Kidney epithelial cell (primary cell): ENCODE measurements at regions not wholly inside any gene's neighbourhood (a gene's known extent, or its start where the extent isn't known, plus 50 kb on each side); places are given as distances from the start of the nearest gene placed in this dataset.

Experiments
- DNase-seq: peaks from one replicate; pipeline ENCODE4 v3.0.0-alpha.2; 2010; ENCODE audit warnings: low read depth
- H3K27me3 ChIP-seq: 2 replicates; pipeline ENCODE4 v1.6.0; 2011; ENCODE audit warnings: low read length; ENCODE audit not compliant: control insufficient read depth, insufficient read depth
- H3K36me3 ChIP-seq: 2 replicates; pipeline ENCODE4 v1.5.1; 2011; ENCODE audit warnings: low read length; ENCODE audit not compliant: control insufficient read depth, insufficient read depth
- H3K4me3 ChIP-seq: 2 replicates; pipeline ENCODE4 v1.5.1; 2011; ENCODE audit warnings: low read depth, mild to moderate bottlenecking, control low read depth, low read length
- TF ChIP-seq, protein P1 (sequence below): IDR thresholded peaks from 2 replicates; pipeline ENCODE4 v1.5.1; 2011; ENCODE audit warnings: mild to moderate bottlenecking, moderate library complexity, low read length, control low read depth, inconsistent platforms; ENCODE audit not compliant: insufficient read depth, poor library complexity, severe bottlenecking

GRCh38 chr14:97499790-97500481, 702.8 kb downstream of the VRK1 start:
- TF ChIP-seq, protein P1, sequence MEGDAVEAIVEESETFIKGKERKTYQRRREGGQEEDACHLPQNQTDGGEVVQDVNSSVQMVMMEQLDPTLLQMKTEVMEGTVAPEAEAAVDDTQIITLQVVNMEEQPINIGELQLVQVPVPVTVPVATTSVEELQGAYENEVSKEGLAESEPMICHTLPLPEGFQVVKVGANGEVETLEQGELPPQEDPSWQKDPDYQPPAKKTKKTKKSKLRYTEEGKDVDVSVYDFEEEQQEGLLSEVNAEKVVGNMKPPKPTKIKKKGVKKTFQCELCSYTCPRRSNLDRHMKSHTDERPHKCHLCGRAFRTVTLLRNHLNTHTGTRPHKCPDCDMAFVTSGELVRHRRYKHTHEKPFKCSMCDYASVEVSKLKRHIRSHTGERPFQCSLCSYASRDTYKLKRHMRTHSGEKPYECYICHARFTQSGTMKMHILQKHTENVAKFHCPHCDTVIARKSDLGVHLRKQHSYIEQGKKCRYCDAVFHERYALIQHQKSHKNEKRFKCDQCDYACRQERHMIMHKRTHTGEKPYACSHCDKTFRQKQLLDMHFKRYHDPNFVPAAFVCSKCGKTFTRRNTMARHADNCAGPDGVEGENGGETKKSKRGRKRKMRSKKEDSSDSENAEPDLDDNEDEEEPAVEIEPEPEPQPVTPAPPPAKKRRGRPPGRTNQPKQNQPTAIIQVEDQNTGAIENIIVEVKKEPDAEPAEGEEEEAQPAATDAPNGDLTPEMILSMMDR = no peak
- Histone ChIP-seq H3K4me3 (no peak overlapping the region), H3K27me3 (no peaks in the 10 kb centered on the region), H3K36me3 (no peaks in the 10 kb centered on the region)
- DNase-seq = no peak

DNA sequence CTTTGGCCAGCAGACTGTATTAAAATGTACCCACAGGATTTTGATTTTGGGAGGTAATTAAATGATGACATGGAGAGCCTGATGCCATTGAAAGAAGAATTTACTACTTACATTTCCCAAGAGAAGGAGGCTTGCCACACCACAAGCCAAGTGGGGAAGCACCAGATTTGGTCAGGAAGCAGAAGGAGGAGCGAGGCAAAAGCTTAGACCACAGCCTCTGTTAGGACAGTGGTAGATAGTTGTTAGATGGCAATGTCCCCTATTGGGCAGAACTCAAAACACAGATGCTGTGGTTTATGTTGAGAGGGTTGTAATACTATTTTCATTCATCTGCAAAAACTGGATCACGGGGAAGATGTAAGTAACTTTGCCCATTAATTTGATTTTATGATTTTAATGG, 709.4 kb downstream of the VRK1 start:
- TF ChIP-seq, protein P1 = no peak
- Histone ChIP-seq H3K4me3 (no peak overlapping the region), H3K36me3 (no peaks in the 10 kb centered on the region), H3K27me3 (no peaks in the 10 kb centered on the region)
- DNase-seq = no peak

GRCh38 chr14:97513891-97514290, 716.7 kb downstream of the VRK1 start:
- Histone ChIP-seq H3K4me3 (no peak overlapping the region), H3K27me3 (no peaks in the 10 kb centered on the region), H3K36me3 (no peaks in the 10 kb centered on the region)
- DNase-seq = no peak
- TF ChIP-seq, protein P1 = no peak

GRCh38 chr14:97517566-97518234, 720.5 kb downstream of the VRK1 start:
- no peak overlapping the region for H3K4me3 ChIP-seq
- TF ChIP-seq, protein P1 = no peak
- no peak for DNase-seq

DNA sequence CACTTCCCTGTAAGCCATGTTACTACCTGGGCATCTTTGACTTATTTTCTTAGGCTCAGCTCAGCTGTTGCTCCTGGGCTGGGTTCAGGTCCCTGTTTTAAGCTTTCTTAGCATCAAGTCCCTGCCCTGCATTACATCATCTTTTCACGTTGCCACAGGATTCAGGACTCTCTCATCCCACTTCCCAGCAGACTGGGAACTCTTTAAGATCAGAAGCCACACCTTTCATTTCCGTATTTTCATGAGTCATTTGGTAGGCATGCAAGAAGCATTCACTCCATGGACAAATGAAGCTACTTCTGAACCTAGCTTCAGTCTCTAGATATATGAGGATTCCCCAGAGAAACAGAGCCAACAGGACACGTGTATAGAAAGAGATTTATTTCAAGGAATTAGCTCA, 726.8 kb downstream of the VRK1 start:
- no peak overlapping the region for H3K4me3 ChIP-seq
- TF ChIP-seq, protein P1 = no peak
- peak; percentile 28 for DNase-seq
- no peaks in the 10 kb centered on the region for H3K36me3 ChIP-seq
- H3K27me3 ChIP-seq = no peaks in the 10 kb centered on the region

More at GRCh38 chr14:97517566-97518234, 720.5 kb downstream of the VRK1 start:
- H3K36me3 ChIP-seq = no peaks in the 10 kb centered on the region
- no peaks in the 10 kb centered on the region for H3K27me3 ChIP-seq
